ENCODE measurements at regions not wholly inside any gene's neighbourhood (a gene's known extent, or its start where the extent isn't known, plus 50 kb on each side); places are given as distances from the start of the nearest gene placed in this dataset.
"Not testable (repeated sequence)": the region's sequence is repeated elsewhere in the genome, so short reads cannot be mapped to it uniquely, and the experiment has no call there.

DNA sequence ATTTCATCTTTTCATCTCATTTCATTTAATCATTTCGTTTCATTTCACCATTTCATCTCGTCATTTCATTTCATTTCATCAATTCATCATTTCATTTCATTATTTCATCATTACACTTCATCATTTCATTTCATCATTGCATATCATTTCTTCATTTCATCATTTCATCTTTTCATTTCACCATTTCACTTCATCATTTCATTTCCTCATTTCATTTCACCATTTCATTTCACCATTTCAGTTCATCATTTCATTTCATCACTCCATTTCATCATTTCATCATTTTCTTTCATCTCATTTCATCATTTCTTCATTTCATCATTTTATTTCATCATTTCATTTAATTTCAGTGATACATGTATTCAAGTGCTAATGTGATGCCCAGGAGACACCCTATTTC is 127.1 kb downstream of the ANKRD30BL start:
- peaks cover 7% of the 10 kb centered on the region for H3K4me1 Mint-ChIP-seq (ENCODE audit: low read depth, unreplicated experiment)
- H3K9me3 Mint-ChIP-seq (ENCODE audit: low read depth, unreplicated experiment) = no peaks in the 10 kb centered on the region
- H3K36me3 Mint-ChIP-seq (ENCODE audit: insufficient read depth, unreplicated experiment) = peaks cover 12% of the 10 kb centered on the region
- H3K27ac Mint-ChIP-seq (ENCODE audit: unreplicated experiment) = no peak overlapping the region
- DNase-seq = no peak
- peaks cover 25% of the 10 kb centered on the region for H3K27me3 Mint-ChIP-seq (ENCODE audit: unreplicated experiment)
- intact Hi-C loops (cut with micrococcal nuclease; ENCODE audit: unreplicated experiment) = no loop called here
- BruUV-seq (replicated peaks) = no TSS peak
- CTCF ChIA-PET = no interaction called here
- TF ChIP-seq, protein P1, sequence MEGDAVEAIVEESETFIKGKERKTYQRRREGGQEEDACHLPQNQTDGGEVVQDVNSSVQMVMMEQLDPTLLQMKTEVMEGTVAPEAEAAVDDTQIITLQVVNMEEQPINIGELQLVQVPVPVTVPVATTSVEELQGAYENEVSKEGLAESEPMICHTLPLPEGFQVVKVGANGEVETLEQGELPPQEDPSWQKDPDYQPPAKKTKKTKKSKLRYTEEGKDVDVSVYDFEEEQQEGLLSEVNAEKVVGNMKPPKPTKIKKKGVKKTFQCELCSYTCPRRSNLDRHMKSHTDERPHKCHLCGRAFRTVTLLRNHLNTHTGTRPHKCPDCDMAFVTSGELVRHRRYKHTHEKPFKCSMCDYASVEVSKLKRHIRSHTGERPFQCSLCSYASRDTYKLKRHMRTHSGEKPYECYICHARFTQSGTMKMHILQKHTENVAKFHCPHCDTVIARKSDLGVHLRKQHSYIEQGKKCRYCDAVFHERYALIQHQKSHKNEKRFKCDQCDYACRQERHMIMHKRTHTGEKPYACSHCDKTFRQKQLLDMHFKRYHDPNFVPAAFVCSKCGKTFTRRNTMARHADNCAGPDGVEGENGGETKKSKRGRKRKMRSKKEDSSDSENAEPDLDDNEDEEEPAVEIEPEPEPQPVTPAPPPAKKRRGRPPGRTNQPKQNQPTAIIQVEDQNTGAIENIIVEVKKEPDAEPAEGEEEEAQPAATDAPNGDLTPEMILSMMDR (IDR thresholded peaks at IDR 0.05; ENCODE audit: unreplicated experiment) = no peak
- no peak overlapping the region for H3K4me3 Mint-ChIP-seq (ENCODE audit: low read depth, unreplicated experiment)

DNA sequence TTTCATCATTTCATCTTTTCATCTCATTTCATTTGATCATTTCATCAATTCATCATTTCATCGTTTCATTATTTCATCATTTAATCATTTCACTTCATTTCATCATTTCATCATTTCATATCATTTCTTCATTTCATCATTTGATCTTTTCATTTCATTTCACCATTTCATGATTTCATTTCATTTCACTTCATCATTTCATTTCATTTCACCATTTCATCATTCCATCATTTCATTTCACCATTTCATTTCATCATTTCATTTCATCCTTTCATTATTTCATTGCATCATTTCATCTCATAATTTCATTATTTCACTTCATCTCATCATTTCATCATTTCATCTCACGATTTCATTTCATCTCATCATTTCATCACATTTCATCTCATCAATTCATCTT is 127.8 kb downstream of the ANKRD30BL start:
- DNase-seq = no peak
- Mint-ChIP-seq H3K27ac (ENCODE audit: unreplicated experiment) (no peak overlapping the region), H3K4me3 (ENCODE audit: low read depth, unreplicated experiment) (no peak overlapping the region), H3K9me3 (ENCODE audit: low read depth, unreplicated experiment) (no peaks in the 10 kb centered on the region), H3K27me3 (ENCODE audit: unreplicated experiment) (peaks cover 18% of the 10 kb centered on the region), H3K4me1 (ENCODE audit: low read depth, unreplicated experiment) (peaks cover 6% of the 10 kb centered on the region), H3K36me3 (ENCODE audit: insufficient read depth, unreplicated experiment) (peaks cover 12% of the 10 kb centered on the region)
- TF ChIP-seq, protein P1 (IDR thresholded peaks at IDR 0.05; ENCODE audit: unreplicated experiment) = no peak
- BruUV-seq (replicated peaks) = no TSS peak
- CTCF ChIA-PET = no interaction called here
- intact Hi-C loops (cut with micrococcal nuclease; ENCODE audit: unreplicated experiment) = no loop called here

DNA sequence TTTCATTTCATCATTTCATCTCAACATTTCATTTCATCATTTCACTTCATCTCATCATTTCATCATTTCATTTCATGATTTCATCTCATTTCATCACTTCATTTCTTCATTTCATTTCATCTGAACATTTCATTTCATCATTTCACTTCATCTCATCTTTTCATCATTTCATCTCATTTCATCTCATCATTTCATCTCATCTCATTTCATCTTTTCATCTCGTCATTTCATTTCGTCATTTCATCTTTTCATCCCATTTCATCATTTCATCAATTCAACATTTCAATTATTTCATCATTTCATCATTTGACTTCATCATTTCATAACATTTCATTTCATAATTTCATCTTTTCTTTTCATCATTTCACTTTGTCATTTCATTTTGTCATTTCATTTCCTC is 128.4 kb downstream of the ANKRD30BL start:
- Mint-ChIP-seq H3K27ac (ENCODE audit: unreplicated experiment) (no peak overlapping the region), H3K9me3 (ENCODE audit: low read depth, unreplicated experiment) (no peaks in the 10 kb centered on the region), H3K36me3 (ENCODE audit: insufficient read depth, unreplicated experiment) (peaks cover 6% of the 10 kb centered on the region), H3K4me1 (ENCODE audit: low read depth, unreplicated experiment) (no peaks in the 10 kb centered on the region), H3K4me3 (ENCODE audit: low read depth, unreplicated experiment) (no peak overlapping the region), H3K27me3 (ENCODE audit: unreplicated experiment) (peaks cover 12% of the 10 kb centered on the region)
- no TSS peak for BruUV-seq (replicated peaks)
- TF ChIP-seq, protein P1 (IDR thresholded peaks at IDR 0.05; ENCODE audit: unreplicated experiment) = no peak
- CTCF ChIA-PET = no interaction called here
- DNase-seq = no peak
- intact Hi-C loops (cut with micrococcal nuclease; ENCODE audit: unreplicated experiment) = no loop called here

DNA sequence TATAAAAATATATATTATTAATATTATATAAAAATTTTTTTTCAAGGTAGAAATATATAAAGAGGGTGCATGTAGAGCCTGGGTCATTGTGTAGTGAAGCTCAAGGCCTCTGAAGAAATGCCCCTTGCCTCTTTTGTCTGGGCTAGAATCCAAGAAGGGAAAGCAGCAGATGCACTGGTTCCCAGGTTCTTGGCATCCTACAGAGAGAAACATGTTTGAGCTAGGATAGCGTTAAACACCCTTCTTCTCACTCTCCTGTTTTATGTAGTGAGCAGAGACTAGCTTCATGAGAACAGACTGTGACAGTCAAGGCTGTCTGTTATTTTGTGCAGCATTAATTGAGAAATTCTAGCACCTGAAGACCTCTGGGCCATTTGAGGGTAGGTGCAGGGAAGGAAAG is 149.7 kb downstream of the ANKRD30BL start:
- DNase-seq; H3K36me3 Mint-ChIP-seq (ENCODE audit: insufficient read depth, unreplicated experiment); H3K9me3 Mint-ChIP-seq (ENCODE audit: low read depth, unreplicated experiment); BruUV-seq (replicated peaks); intact Hi-C loops (cut with micrococcal nuclease; ENCODE audit: unreplicated experiment); H3K4me3 Mint-ChIP-seq (ENCODE audit: low read depth, unreplicated experiment); H3K27ac Mint-ChIP-seq (ENCODE audit: unreplicated experiment): not testable (repeated sequence)
- CTCF ChIA-PET = interaction anchor here (0.7 kb wide), 2 partner anchors 306 to 1180 kb away, joined by 4 read pairs; no protein-coding TSS in a partner anchor
- Mint-ChIP-seq H3K4me1 (ENCODE audit: low read depth, unreplicated experiment) (peaks cover 11% of the 10 kb centered on the region), H3K27me3 (ENCODE audit: unreplicated experiment) (peaks cover 49% of the 10 kb centered on the region)

DNA sequence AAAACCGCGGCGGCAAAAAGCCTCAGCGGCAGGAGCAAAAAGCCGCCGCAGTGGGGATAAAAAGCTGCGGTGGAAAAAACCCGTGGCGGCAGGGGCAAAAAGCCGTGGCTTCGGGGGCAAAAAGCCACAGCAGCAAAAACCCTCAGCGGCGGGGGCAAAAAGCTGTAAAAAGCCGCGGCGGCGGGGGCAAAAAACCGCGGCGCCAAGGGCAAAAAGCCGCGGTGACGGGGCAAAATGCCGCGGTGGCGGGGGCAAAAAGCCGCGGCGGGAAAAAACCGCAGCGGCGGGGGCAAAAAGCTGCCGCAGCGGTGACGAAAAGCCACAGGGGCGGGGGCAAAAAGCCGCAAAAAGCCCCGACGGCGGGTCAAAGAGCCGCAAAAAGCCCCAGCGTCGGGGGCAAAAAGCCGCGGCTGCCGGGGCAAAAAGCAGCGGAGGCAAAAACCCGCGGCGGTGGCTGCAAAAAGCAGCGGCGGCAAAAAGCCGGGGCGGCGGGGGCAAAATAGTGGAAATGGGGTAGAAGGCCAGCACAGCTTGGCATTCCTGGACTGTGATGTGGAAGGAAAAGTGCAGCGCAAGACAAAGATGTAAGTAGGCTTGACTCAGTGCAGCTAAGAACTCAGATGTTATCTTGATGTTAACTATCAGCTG is 151.8 kb downstream of the ANKRD30BL start:
- H3K4me3 Mint-ChIP-seq (ENCODE audit: low read depth, unreplicated experiment) = peak overlapping the region; percentile 64
- no peak overlapping the region for H3K27ac Mint-ChIP-seq (ENCODE audit: unreplicated experiment)
- H3K36me3 Mint-ChIP-seq (ENCODE audit: insufficient read depth, unreplicated experiment) = peaks cover 4% of the 10 kb centered on the region
- H3K27me3 Mint-ChIP-seq (ENCODE audit: unreplicated experiment) = peaks cover 49% of the 10 kb centered on the region
- no peaks in the 10 kb centered on the region for H3K9me3 Mint-ChIP-seq (ENCODE audit: low read depth, unreplicated experiment)
- BruUV-seq (replicated peaks) = no TSS peak
- peaks cover 11% of the 10 kb centered on the region for H3K4me1 Mint-ChIP-seq (ENCODE audit: low read depth, unreplicated experiment)
- DNase-seq = peak; percentile 3
- CTCF ChIA-PET = no interaction called here
- TF ChIP-seq, protein P1 (IDR thresholded peaks at IDR 0.05; ENCODE audit: unreplicated experiment) = no peak
- intact Hi-C loops (cut with micrococcal nuclease; ENCODE audit: unreplicated experiment) = no loop called here
